Panc1 (cell line): ENCODE measurements at regions not wholly inside any gene's neighbourhood (a gene's known extent, or its start where the extent isn't known, plus 50 kb on each side); places are given as distances from the start of the nearest gene placed in this dataset.

Experiments used
- ATAC-seq: fragments of 200-7000 bp; cut with Tn5 transposase; 2 replicates; pipeline ENCODE4 v1.9.1; 2020; ENCODE audit warnings: mild to moderate bottlenecking, moderate library complexity
- BruUV-seq: library from RNA; stranded (reverse); fragments of 400-500 nt; replicated peaks from 2 replicates; lab custom pipeline; 2021; lab: Mats Ljungman, UMichigan
- CTCF ChIA-PET: fragments of 300-600 bp; sonication (Branson Sonifier 250); formaldehyde crosslinking; loops from one replicate; lab custom pipeline; 2022; ENCODE audit warnings: antibody characterized with exemption; lab: Charles Lee
- POLR2A ChIA-PET: fragments of 300-600 bp; sonication (Branson Sonifier 250); formaldehyde crosslinking; loops from one replicate; lab custom pipeline; 2022; ENCODE audit warnings: antibody characterized with exemption; lab: Charles Lee
- DNase-seq: peaks from one replicate; pipeline ENCODE4 v3.0.0-alpha.2; 2010; ENCODE audit warnings: low read depth, low spot score
- H3K27ac ChIP-seq: 2 replicates; pipeline ENCODE4 v1.5.1; 2011; ENCODE audit warnings: mild to moderate bottlenecking, low read length, inconsistent platforms
- H3K27me3 ChIP-seq: fragments of 200-500 bp; sonication (Bioruptor generic); 2 replicates; pipeline ENCODE4 v1.6.0; 2014; ENCODE audit warnings: low read length, inconsistent platforms; ENCODE audit not compliant: control insufficient read depth, insufficient read depth
- H3K36me3 ChIP-seq: fragments of 200-500 bp; sonication (Bioruptor generic); 2 replicates; pipeline ENCODE4 v1.5.1; 2014; ENCODE audit warnings: inconsistent platforms, mild to moderate bottlenecking, low read length, moderate library complexity; ENCODE audit not compliant: control insufficient read depth, insufficient read depth
- H3K4me1 ChIP-seq: 2 replicates; pipeline ENCODE4 v1.5.1; 2011; ENCODE audit warnings: inconsistent platforms, mild to moderate bottlenecking, low read length, moderate library complexity; ENCODE audit not compliant: control insufficient read depth, insufficient read depth
- H3K4me3 ChIP-seq, 2 experiments: 2 replicates each; pipeline ENCODE4 v1.5.1; 2011 to 2012; ENCODE audit warnings: low read depth in 2 of 2, low read length in 2 of 2, mild to moderate bottlenecking in 2 of 2, inconsistent platforms in 1 of 2, moderate library complexity in 1 of 2
- H3K9me3 ChIP-seq: fragments of 200-500 bp; sonication (Bioruptor generic); 2 replicates; pipeline ENCODE4 v1.5.1; 2014; ENCODE audit warnings: low read depth, mild to moderate bottlenecking, inconsistent platforms, low read length, moderate library complexity; ENCODE audit not compliant: control insufficient read depth, insufficient read depth
- CTCF ChIP-seq: fragments of 450-650 bp; IDR thresholded peaks from 2 replicates; pipeline ENCODE4 v1.5.1; 2017; ENCODE audit warnings: mild to moderate bottlenecking
- POLR2AphosphoS5 ChIP-seq: IDR thresholded peaks from 2 replicates; pipeline ENCODE4 v1.6.1; 2012; ENCODE audit warnings: mild to moderate bottlenecking, low read depth, low read length, moderate library complexity
- REST ChIP-seq, 2 experiments: IDR thresholded peaks; 2 replicates each; pipeline ENCODE4 v1.6.1; 2011 to 2012; ENCODE audit warnings: low read depth in 2 of 2, control low read depth in 1 of 2, low read length in 1 of 2, mild to moderate bottlenecking in 1 of 2, moderate library complexity in 1 of 2; ENCODE audit not compliant: insufficient read depth in 1 of 2
- SIN3A ChIP-seq: IDR thresholded peaks from 2 replicates; pipeline ENCODE4 v1.6.1; 2012; ENCODE audit warnings: low read depth, mild to moderate bottlenecking, low read length, moderate library complexity, borderline replicate concordance; ENCODE audit not compliant: insufficient read depth
- TCF7L2 ChIP-seq: IDR thresholded peaks from 2 replicates; pipeline ENCODE4 v1.6.1; 2011; ENCODE audit warnings: mild to moderate bottlenecking, low read depth, low read length, inconsistent platforms
- in situ Hi-C: cut with HindIII; loops from 2 replicates; pipeline ENCODE4 v1.10.0; 2016; ENCODE audit warnings: low sequenced_read_pairs, low pct_unique_long_range_greater_than_20kb
- intact Hi-C: fragments of 100-400 bp; cut with micrococcal nuclease; formaldehyde crosslinking; loops from one replicate; pipeline ENCODE4 v1.10.0; 2022; ENCODE audit not compliant: unreplicated experiment

GRCh38 chr18:40612356-40612755, 1342.7 kb upstream of the PIK3C3 start:
- Histone ChIP-seq H3K27ac (no peak overlapping the region), H3K36me3 (no peaks in the 10 kb centered on the region), H3K4me1 (no peaks in the 10 kb centered on the region), H3K27me3 (no peaks in the 10 kb centered on the region), H3K4me3 (no peak overlapping the region), H3K9me3 (no peaks in the 10 kb centered on the region)
- no peak for DNase-seq
- POLR2A ChIA-PET: no interaction called here
- TF ChIP-seq REST (IDR thresholded peaks at IDR 0.05; ENCODE audit: insufficient read depth in 1 of 2, low read depth in 2 of 2, low read length in 1 of 2) (no peak), SIN3A (no peak), POLR2AphosphoS5 (no peak), CTCF (no peak), TCF7L2 (no peak)
- no TSS peak for BruUV-seq
- CTCF ChIA-PET: no interaction called here
- no peak for ATAC-seq
- in situ Hi-C loops: no loop called here
- intact Hi-C loops: no loop called here

- ATAC-seq (no peak), DNase-seq (no peak)
- no peaks in the 10 kb centered on the region for H3K4me1 ChIP-seq
- no peaks in the 10 kb centered on the region for H3K36me3 ChIP-seq
- no peaks in the 10 kb centered on the region for H3K9me3 ChIP-seq
- TF ChIP-seq REST (IDR thresholded peaks at IDR 0.05; ENCODE audit: insufficient read depth in 1 of 2, low read depth in 2 of 2, low read length in 1 of 2) (no peak), CTCF (no peak), TCF7L2 (no peak), SIN3A (no peak), POLR2AphosphoS5 (no peak)
- CTCF ChIA-PET: no interaction called here
- H3K27me3 ChIP-seq: no peaks in the 10 kb centered on the region
- no peak overlapping the region for H3K4me3 ChIP-seq
- no peak overlapping the region for H3K27ac ChIP-seq
- in situ Hi-C loops (no loop called here), intact Hi-C loops (no loop called here)
- POLR2A ChIA-PET: no interaction called here
- BruUV-seq: no TSS peak
Observed at GRCh38 chr18:40608226-40608625, 1346.8 kb upstream of the PIK3C3 start.
